Activated T-helper 2 cell treated with anti-CD3 and anti-CD28 coated beads, Interferon-gamma antibody, Interleukin-2, Interleukin-4, amounts not matched to agents 10 μg/mL and 5 μg/mL and 100 μg/mL, durations not matched to agents 14 hours and 24 hours and 36 hours (primary cell): ENCODE measurements at regions not wholly inside any gene's neighbourhood (a gene's known extent, or its start where the extent isn't known, plus 50 kb on each side); places are given as distances from the start of the nearest gene placed in this dataset.
"Not testable (repeated sequence)": the region's sequence is repeated elsewhere in the genome, so short reads cannot be mapped to it uniquely, and the experiment has no call there.

Experiments used
- DNase-seq: peaks from one replicate; pipeline ENCODE4 v3.0.0; 2021; ENCODE audit warnings: low spot score
- H3K27ac Mint-ChIP-seq: one replicate; pipeline ENCODE4 v1.8.0; 2021; ENCODE audit warnings: mixed read lengths
- H3K27me3 Mint-ChIP-seq: one replicate; pipeline ENCODE4 v1.8.0; 2021; ENCODE audit warnings: low read depth, mixed read lengths
- H3K36me3 Mint-ChIP-seq: one replicate; pipeline ENCODE4 v1.8.0; 2021; ENCODE audit warnings: low read depth, mixed read lengths
- H3K4me1 Mint-ChIP-seq: one replicate; pipeline ENCODE4 v1.8.0; 2021; ENCODE audit warnings: low read depth, mixed read lengths
- H3K4me3 Mint-ChIP-seq: one replicate; pipeline ENCODE4 v1.8.0; 2021; ENCODE audit warnings: low read depth, mild to moderate bottlenecking, moderate library complexity, mixed read lengths
- H3K9me3 Mint-ChIP-seq: one replicate; pipeline ENCODE4 v1.8.0; 2021; ENCODE audit warnings: mixed read lengths
- intact Hi-C: fragments of 100-400 bp; cut with micrococcal nuclease; formaldehyde crosslinking; loops from one replicate; pipeline ENCODE4 v1.15.1; 2023

DNA sequence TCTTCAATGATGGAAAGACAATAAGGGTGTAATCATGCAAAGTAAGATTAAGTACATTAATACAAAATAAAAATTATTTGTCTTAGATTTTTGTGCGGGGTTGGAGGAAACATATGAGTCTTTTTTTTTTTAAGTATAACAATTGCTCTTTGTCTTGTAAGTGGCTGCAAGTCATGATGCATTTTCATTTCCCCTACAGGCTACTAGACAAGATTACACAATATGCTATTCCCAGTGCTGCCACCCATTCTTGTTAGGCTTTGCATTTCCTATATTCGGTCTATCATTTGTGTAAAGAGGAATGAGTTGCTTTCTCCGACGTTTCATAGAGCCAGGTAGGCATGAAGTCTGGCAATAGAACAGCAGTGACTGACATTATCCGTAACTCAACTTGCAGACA is 294.2 kb upstream of the CYLC2 start:
- no peak for DNase-seq
- no peaks in the 10 kb centered on the region for H3K27me3 Mint-ChIP-seq
- H3K27ac Mint-ChIP-seq = no peak overlapping the region
- H3K9me3 Mint-ChIP-seq = peaks cover 7% of the 10 kb centered on the region
- no peaks in the 10 kb centered on the region for H3K4me1 Mint-ChIP-seq
- no peaks in the 10 kb centered on the region for H3K36me3 Mint-ChIP-seq
- intact Hi-C loops = no loop called here
- no peak overlapping the region for H3K4me3 Mint-ChIP-seq

DNA sequence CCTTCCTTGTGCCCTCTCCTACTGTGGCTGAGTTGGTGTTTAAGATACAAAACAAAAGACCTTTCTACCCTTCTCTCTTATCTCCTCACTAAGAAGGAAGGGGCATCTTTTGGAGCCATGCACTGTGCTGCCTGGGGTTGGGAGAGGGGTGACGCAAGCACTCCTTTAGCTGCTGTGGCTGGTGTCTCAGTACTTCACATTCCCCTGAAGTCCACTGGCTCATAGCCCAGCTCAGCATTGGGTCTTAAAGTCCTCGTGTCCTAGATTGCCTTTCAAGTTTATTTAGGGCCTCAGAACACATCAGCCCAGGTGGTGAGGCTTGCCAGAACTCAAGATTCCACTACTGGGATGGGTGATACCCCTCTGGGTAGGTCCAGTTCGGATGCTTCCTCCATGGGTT is 325.9 kb upstream of the CYLC2 start:
- no peak for DNase-seq
- Mint-ChIP-seq H3K9me3 (peaks cover 26% of the 10 kb centered on the region), H3K4me3 (no peak overlapping the region), H3K36me3 (no peaks in the 10 kb centered on the region), H3K4me1 (no peaks in the 10 kb centered on the region), H3K27ac (no peak overlapping the region), H3K27me3 (no peaks in the 10 kb centered on the region)
- intact Hi-C loops = no loop called here

DNA sequence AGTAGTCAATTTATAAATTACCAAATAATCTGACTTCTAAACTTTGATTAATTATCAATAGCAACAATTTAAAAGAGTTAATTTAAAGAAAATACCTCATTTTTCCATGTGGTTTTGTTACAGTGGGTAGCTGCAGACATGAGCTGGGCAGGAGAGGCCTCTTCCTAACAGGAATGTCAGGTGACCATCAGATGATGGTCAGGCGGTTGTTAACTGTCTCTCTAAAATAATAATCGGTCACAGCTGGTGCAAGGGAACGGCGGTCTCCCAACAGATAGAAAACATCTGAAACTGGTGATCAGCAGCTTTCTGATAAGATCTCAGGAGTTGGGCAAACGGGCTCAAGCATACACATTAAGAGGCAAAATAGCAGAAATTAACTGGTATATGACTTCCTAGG is 342.7 kb upstream of the CYLC2 start:
- H3K36me3 Mint-ChIP-seq = no peaks in the 10 kb centered on the region
- no peaks in the 10 kb centered on the region for H3K4me1 Mint-ChIP-seq
- intact Hi-C loops = no loop called here

DNA sequence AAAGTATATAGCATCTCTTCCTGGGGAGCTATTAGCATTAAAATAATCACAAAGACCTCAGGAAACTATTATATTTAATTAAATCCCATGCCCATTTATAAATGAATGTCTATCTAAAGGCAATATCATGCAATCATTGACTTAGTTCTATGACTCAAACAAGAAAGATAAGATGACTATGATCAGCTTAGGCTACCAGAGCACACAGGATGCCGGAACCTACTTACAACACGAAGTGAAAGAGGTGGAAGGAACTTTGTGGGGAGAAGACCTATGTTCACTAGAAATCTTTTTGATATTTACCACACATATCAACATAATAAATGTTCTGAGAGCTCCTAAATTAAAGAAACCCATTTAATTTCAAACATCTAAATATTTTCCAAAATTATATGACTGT is 344.2 kb upstream of the CYLC2 start:
- no peak overlapping the region for H3K27ac Mint-ChIP-seq
- H3K27me3 Mint-ChIP-seq = no peaks in the 10 kb centered on the region
- H3K4me1 Mint-ChIP-seq = no peaks in the 10 kb centered on the region
- peaks cover 7% of the 10 kb centered on the region for H3K9me3 Mint-ChIP-seq
- no peak overlapping the region for H3K4me3 Mint-ChIP-seq
- DNase-seq = no peak
- intact Hi-C loops = no loop called here
- no peaks in the 10 kb centered on the region for H3K36me3 Mint-ChIP-seq

More for the DNA sequence above, 342.7 kb upstream of the CYLC2 start:
- Mint-ChIP-seq H3K4me3 (no peak overlapping the region), H3K9me3 (peaks cover 7% of the 10 kb centered on the region), H3K27ac (no peak overlapping the region), H3K27me3 (no peaks in the 10 kb centered on the region)
- no peak for DNase-seq

DNA sequence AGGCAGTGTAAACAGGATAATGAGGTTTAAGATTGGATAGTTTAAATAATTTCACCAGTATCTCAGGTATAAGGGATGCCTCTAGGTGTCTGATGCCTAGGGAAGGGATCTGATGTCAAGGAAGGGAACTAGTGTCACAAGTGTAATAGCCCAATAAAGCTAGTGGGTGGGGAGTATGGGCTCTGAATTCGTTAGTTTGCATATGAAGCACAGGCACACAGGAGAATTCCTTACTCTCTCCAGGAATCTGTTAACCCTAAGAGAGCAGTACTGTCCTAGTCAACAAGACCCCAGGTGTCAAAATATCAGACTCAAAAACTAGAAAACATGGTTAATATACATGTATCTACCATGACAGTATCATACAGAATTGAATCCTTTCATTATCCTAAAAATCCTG is 352.5 kb upstream of the CYLC2 start:
- Mint-ChIP-seq H3K9me3 (peaks cover 5% of the 10 kb centered on the region), H3K27ac (no peak overlapping the region), H3K4me3 (no peak overlapping the region), H3K36me3 (no peaks in the 10 kb centered on the region), H3K27me3 (no peaks in the 10 kb centered on the region), H3K4me1 (no peaks in the 10 kb centered on the region)
- intact Hi-C loops = no loop called here
- DNase-seq = no peak

DNA sequence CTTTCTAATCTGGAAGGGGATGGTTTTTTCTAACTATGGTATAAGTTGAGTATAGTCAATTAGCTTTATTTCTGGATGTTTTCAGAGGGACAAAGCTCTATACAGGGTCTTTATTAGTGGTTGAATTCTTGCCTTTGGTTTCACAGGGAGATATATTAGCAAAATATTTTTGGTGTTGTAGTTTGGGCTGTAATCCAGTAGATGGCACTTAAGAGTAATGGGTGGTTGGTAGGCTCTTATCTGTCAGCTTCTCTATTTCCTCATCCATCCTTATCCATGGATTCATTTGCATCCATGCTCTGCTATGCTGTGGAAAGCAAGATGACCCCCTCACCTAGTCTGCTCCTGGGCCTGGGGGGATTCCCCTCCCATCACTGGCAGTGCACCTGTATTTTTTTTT is 363.6 kb upstream of the CYLC2 start:
- no peaks in the 10 kb centered on the region for H3K36me3 Mint-ChIP-seq
- intact Hi-C loops = no loop called here
- no peaks in the 10 kb centered on the region for H3K9me3 Mint-ChIP-seq
- no peaks in the 10 kb centered on the region for H3K27me3 Mint-ChIP-seq
- no peak overlapping the region for H3K27ac Mint-ChIP-seq
- no peak overlapping the region for H3K4me3 Mint-ChIP-seq
- H3K4me1 Mint-ChIP-seq = no peaks in the 10 kb centered on the region
- DNase-seq = no peak

DNA sequence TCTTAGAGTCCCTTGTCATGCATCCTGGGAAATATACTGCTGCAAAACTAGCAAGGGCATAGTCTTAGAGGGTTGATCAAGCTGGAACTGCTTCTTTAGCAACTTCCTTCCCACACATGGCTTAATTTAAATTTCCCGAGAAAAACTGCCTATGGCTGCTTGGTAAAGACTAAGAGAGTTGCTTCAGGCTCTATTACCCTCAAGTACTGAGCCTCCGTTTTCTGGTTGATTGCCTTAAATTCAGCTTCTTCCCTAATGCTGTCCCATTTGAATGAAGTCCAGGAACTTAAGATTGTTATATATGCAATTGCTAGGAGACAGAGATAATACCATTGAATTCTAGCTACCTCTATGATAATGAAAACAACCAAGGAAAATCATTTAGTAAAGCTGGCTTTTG is 385.7 kb upstream of the CYLC2 start:
- Mint-ChIP-seq H3K4me3 (no peak overlapping the region), H3K36me3 (no peaks in the 10 kb centered on the region), H3K27ac (no peak overlapping the region), H3K27me3 (no peaks in the 10 kb centered on the region), H3K9me3 (peaks cover 11% of the 10 kb centered on the region), H3K4me1 (no peaks in the 10 kb centered on the region)
- DNase-seq = no peak
- intact Hi-C loops = no loop called here

DNA sequence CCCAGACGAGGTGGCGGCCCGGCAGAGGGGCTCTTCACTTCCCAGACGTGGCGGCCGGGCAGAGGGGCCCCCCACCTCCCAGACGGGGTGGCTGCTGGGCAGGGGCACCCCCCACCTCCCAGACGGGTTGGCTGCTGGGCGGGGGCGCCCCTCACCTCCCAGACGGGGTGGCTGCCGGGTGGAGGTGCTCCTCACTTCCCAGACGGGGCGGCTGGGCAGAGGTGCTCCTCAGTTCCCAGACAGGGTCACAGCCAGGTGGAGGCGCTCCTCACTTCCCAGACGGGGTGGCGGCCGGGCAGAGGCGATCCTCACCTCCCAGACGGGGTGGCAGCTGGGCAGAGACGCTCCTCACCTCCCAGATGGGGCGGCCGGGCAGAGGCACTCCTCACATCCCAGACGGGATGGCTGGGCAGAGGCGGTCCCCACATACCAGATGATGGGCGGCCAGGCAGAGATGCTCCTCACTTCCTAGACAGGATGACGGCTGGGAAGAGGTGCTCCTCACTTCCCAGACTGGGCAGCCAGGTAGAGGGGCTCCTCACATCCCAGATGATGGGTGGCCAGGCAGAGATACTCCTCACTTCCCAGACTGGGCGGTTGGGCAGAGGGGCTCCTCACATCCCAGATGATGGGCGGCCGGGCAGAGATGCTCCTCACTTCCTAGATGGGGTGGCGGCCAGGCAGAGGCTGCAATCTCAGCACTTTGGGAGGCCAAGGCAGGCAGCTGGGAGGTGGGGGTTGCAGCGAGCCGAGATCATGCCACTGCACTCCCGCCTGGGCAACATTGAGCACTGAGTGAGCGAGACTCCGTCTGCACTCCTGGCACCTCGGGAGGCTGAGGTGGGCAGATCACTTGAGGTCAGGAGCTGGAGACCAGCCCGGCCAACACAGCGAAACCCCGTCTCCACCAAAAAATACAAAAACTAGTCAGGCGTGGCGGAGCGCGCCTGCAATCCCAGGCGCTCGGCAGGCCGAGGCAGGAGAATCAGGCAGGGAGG is 391.6 kb upstream of the CYLC2 start:
- intact Hi-C loops, H3K27ac Mint-ChIP-seq, H3K36me3 Mint-ChIP-seq, H3K27me3 Mint-ChIP-seq, H3K4me3 Mint-ChIP-seq, H3K4me1 Mint-ChIP-seq, DNase-seq: not testable (repeated sequence)
- H3K9me3 Mint-ChIP-seq = peaks cover 29% of the 10 kb centered on the region

DNA sequence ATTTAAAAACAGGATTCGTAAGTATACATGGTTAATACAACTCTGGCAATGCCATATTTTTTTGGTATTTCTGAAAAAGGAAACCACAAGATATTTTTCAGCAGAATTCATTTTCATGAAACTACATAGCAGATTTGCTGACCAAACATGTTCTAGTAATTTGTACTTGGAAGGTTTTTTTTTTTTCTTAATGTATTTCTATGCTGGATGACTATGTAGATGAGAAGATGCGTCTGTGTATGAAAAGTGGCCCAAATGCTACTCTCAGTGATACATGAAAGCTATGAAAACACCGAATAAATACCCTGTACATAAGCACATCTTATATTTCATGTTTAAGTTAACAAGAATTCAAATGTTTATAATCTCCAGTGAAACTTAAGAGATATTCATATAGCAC is 400.9 kb upstream of the CYLC2 start:
- Mint-ChIP-seq H3K27me3 (no peaks in the 10 kb centered on the region), H3K9me3 (peaks cover 15% of the 10 kb centered on the region), H3K36me3 (no peaks in the 10 kb centered on the region), H3K27ac (no peak overlapping the region), H3K4me3 (no peak overlapping the region), H3K4me1 (no peaks in the 10 kb centered on the region)
- intact Hi-C loops = no loop called here
- DNase-seq = no peak

DNA sequence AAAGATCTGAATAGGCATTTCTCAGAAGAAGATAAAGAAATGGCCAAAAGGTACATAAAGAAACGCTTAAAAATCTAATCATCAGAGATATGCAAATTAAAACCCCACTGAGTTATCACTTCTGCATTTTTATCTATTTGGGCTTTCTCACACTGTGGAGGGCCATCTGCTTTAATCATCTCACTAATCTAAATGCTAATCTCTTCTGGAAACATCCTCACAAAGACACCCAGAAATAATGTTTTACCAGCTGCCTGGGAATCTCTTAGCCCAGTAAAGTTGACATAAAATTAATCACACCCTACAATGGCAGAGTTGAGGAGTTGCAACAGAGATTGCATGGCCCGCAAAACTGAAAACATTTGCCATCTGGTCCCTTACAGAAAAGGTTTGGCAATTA is 407.9 kb upstream of the CYLC2 start:
- no peak overlapping the region for H3K27ac Mint-ChIP-seq
- no peaks in the 10 kb centered on the region for H3K4me1 Mint-ChIP-seq
- H3K27me3 Mint-ChIP-seq = no peaks in the 10 kb centered on the region
- no peak overlapping the region for H3K4me3 Mint-ChIP-seq
- DNase-seq = no peak
- no peaks in the 10 kb centered on the region for H3K36me3 Mint-ChIP-seq
- H3K9me3 Mint-ChIP-seq = peaks cover 9% of the 10 kb centered on the region
- intact Hi-C loops = no loop called here

DNA sequence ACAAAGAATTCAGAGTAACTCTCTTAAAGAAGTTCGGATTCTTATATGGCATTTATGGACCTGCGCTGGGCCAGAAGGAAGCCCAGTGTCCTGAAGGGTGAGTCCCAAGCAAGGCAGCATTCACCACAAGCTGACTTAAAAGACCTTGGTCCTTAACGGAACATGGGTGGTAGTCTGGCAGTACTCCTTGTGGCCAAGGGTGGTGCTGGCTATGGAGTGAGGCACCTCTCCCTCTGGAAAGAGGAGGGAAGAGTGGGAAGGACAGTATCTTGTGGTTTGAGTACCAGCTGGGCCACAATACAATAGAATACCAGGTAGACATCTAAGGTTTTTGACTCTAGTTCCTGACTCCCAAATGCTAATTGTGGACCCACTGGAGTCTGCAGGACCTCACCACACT is 425.7 kb upstream of the CYLC2 start:
- no peaks in the 10 kb centered on the region for H3K27me3 Mint-ChIP-seq
- no peak overlapping the region for H3K4me3 Mint-ChIP-seq
- H3K27ac Mint-ChIP-seq = no peak overlapping the region
- no peaks in the 10 kb centered on the region for H3K9me3 Mint-ChIP-seq
- no peaks in the 10 kb centered on the region for H3K4me1 Mint-ChIP-seq
- intact Hi-C loops = no loop called here
- no peaks in the 10 kb centered on the region for H3K36me3 Mint-ChIP-seq
- no peak for DNase-seq

DNA sequence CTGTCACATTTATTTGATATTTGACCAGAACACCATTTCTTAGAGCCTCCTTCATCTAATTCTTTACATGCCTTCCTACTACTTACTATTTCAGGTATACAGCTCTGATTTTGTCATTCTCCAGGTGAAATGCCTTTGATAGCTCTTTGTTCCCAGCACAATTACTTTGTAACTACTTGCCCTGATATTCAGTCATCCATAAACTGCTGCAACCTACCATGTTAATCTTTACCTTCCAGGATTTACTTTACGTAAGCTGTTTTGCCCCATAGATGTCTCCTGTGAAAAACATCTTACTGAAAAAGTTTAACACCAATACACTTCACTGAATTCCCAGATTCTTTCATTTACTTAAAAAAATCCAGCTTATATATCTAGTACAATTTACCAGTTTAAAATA is 443.8 kb upstream of the CYLC2 start:
- intact Hi-C loops = no loop called here
- Mint-ChIP-seq H3K36me3 (no peaks in the 10 kb centered on the region), H3K27ac (no peak overlapping the region), H3K9me3 (peaks cover 42% of the 10 kb centered on the region), H3K27me3 (no peaks in the 10 kb centered on the region), H3K4me1 (no peaks in the 10 kb centered on the region), H3K4me3 (no peak overlapping the region)
- DNase-seq = no peak

DNA sequence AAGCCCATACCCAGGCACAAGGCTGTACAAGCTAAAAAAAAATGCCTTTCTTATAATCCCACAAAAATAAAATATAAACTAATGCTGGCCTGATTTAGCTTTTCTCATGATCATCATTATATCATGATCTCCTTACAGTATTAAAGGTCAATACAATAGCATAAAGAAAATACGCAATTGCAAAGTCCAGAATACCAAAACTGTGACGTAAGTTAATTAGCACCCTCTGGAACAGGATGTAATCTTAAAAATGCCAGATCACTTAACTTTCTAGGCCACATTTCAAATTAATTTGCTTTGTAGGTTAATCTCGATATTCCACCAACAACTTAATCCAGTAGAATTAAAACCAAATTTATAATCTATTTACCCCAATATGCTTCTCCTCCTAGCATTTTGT is 444.2 kb upstream of the CYLC2 start:
- Mint-ChIP-seq H3K36me3 (no peaks in the 10 kb centered on the region), H3K27ac (no peak overlapping the region), H3K4me3 (no peak overlapping the region), H3K27me3 (no peaks in the 10 kb centered on the region), H3K9me3 (peaks cover 42% of the 10 kb centered on the region), H3K4me1 (no peaks in the 10 kb centered on the region)
- intact Hi-C loops = no loop called here
- no peak for DNase-seq
